H1 (cell line): ENCODE measurements at regions not wholly inside any gene's neighbourhood (a gene's known extent, or its start where the extent isn't known, plus 50 kb on each side); places are given as distances from the start of the nearest gene placed in this dataset.

Experiments
- CTCF ChIA-PET: fragments of 300-600 bp; sonication (Branson Sonifier 250); formaldehyde crosslinking; loops from one replicate; lab custom pipeline; 2021; ENCODE audit not compliant: partially characterized antibody; lab: Charles Lee
- POLR2A ChIA-PET: fragments of 300-600 bp; sonication (Branson Sonifier 250); formaldehyde crosslinking; loops from one replicate; lab custom pipeline; 2021; ENCODE audit warnings: inconsistent platforms; ENCODE audit not compliant: partially characterized antibody; lab: Charles Lee
- DNase-seq, 2 experiments: peaks; one replicate each; pipeline versions ENCODE4 v3.0.0 to v3.0.0-alpha.2; 2010 to 2022; ENCODE audit warnings: low spot score in 2 of 2, low read depth in 1 of 2, mixed read lengths in 1 of 2
- FAIRE-seq: peaks from 2 replicates; lab custom pipeline; 2011; peaks lifted over from hg19 to GRCh38; lab: Jason Lieb, UNC
- H2AFZ ChIP-seq: 2 replicates; pipeline ENCODE4 v1.8.1; 2012; ENCODE audit warnings: low read length, inconsistent platforms
- H2AK5ac ChIP-seq: 2 replicates; pipeline ENCODE4 v1.6.1; 2013; ENCODE audit warnings: low read depth, low read length
- H2BK120ac ChIP-seq: replicated peaks from 2 replicates; pipeline ENCODE3; 2013; ENCODE audit warnings: low read depth, low read length, inconsistent platforms
- H2BK12ac ChIP-seq: 2 replicates; pipeline ENCODE4 v1.6.1; 2013; ENCODE audit warnings: low read depth, low read length
- H2BK15ac ChIP-seq: 2 replicates; pipeline ENCODE4 v1.6.1; 2013; ENCODE audit warnings: low read length
- H2BK20ac ChIP-seq: 2 replicates; pipeline ENCODE4 v1.6.1; 2013; ENCODE audit warnings: low read length
- H2BK5ac ChIP-seq: 2 replicates; pipeline ENCODE4 v1.6.1; 2013; ENCODE audit warnings: low read depth, low read length
- H3K14ac ChIP-seq: 2 replicates; pipeline ENCODE4 v1.6.1; 2013; ENCODE audit warnings: inconsistent platforms; ENCODE audit not compliant: insufficient read length
- H3K18ac ChIP-seq: 2 replicates; pipeline ENCODE4 v1.6.1; 2013; ENCODE audit warnings: low read length; ENCODE audit errors: extremely low read depth
- H3K23ac ChIP-seq: 2 replicates; pipeline ENCODE4 v1.6.1; 2013; ENCODE audit warnings: inconsistent platforms; ENCODE audit not compliant: insufficient read length
- H3K23me2 ChIP-seq: 2 replicates; pipeline ENCODE4 v1.6.1; 2013; ENCODE audit warnings: low read depth, low read length
- H3K27ac ChIP-seq: 2 replicates; pipeline ENCODE4 v1.6.1; 2011; ENCODE audit warnings: low read depth, low read length, inconsistent platforms
- H3K27me3 ChIP-seq, 4 experiments: replicated peaks in 1 of 4; 1 replicate in 1 of 4; 2 replicates in 3 of 4; pipeline versions ENCODE4 v1.6.1 to v1.8.1; 2011 to 2013; ENCODE audit warnings: low read length in 3 of 4, mild to moderate bottlenecking in 3 of 4, inconsistent platforms in 2 of 4, mixed read lengths in 2 of 4, moderate library complexity in 1 of 4; ENCODE audit not compliant: control insufficient read depth in 3 of 4, insufficient read depth in 3 of 4; ENCODE audit errors: extremely low read depth in 1 of 4
- H3K36me3 ChIP-seq, 4 experiments: 2 replicates each; pipeline versions ENCODE4 v1.6.1 to v1.8.1; 2011 to 2013; ENCODE audit warnings: mild to moderate bottlenecking in 4 of 4, low read length in 3 of 4, moderate library complexity in 2 of 4, control low read depth in 1 of 4, inconsistent platforms in 1 of 4; ENCODE audit not compliant: insufficient read depth in 4 of 4, control insufficient read depth in 2 of 4
- H3K4ac ChIP-seq: replicated peaks from 2 replicates; pipeline ENCODE3; 2013; ENCODE audit warnings: low read length, low read depth, mixed read lengths, inconsistent platforms; ENCODE audit not compliant: insufficient read length
- H3K4me1 ChIP-seq, 4 experiments: replicated peaks in 1 of 4; 1 replicate in 1 of 4; 2 replicates in 3 of 4; pipeline versions ENCODE4 v1.6.1 to v1.8.1; 2011 to 2013; ENCODE audit warnings: low read length in 3 of 4, inconsistent platforms in 2 of 4, mixed read lengths in 1 of 4; ENCODE audit not compliant: insufficient read depth in 4 of 4, control insufficient read depth in 3 of 4
- H3K4me2 ChIP-seq, 2 experiments: 2 replicates each; pipeline versions ENCODE4 v1.6.1 to v1.8.1; 2011 to 2013; ENCODE audit warnings: low read depth in 2 of 2, low read length in 2 of 2, control low read depth in 1 of 2, inconsistent platforms in 1 of 2, mild to moderate bottlenecking in 1 of 2; ENCODE audit not compliant: insufficient read depth in 1 of 2
- H3K4me3 ChIP-seq, 4 experiments: fragments of 200-600, 300-600 bp in 1 of 4; sonication (generic), shearing (Covaris generic), sonication (Bioruptor Twin) in 1 of 4; 2 replicates each; pipeline versions ENCODE4 v1.5.1 to v1.8.1; 2011 to 2016; ENCODE audit warnings: low read length in 4 of 4, low read depth in 3 of 4, control low read depth in 2 of 4, inconsistent platforms in 2 of 4, mild to moderate bottlenecking in 2 of 4, mixed read lengths in 1 of 4, moderate library complexity in 1 of 4; ENCODE audit not compliant: insufficient read depth in 2 of 4; ENCODE audit errors: extremely low read depth in 1 of 4
- H3K56ac ChIP-seq: replicated peaks from 2 replicates; pipeline ENCODE3; 2013; ENCODE audit warnings: low read depth, mild to moderate bottlenecking, mixed read lengths, low read length, inconsistent platforms; ENCODE audit not compliant: insufficient read length
- H3K79me1 ChIP-seq: 2 replicates; pipeline ENCODE4 v1.6.1; 2013; ENCODE audit warnings: low read depth, low read length, control low read depth
- H3K79me2 ChIP-seq, 2 experiments: 2 replicates each; pipeline versions ENCODE4 v1.6.1 to v1.8.1; 2012 to 2013; ENCODE audit warnings: low read length in 2 of 2, mild to moderate bottlenecking in 2 of 2, inconsistent platforms in 1 of 2; ENCODE audit not compliant: insufficient read depth in 2 of 2, control insufficient read depth in 1 of 2
- H3K9ac ChIP-seq, 4 experiments: replicated peaks in 1 of 4; 1 replicate in 1 of 4; 2 replicates in 3 of 4; pipeline versions ENCODE4 v1.6.1 to v1.8.1; 2011 to 2013; ENCODE audit warnings: low read depth in 3 of 4, low read length in 3 of 4, control low read depth in 2 of 4, mild to moderate bottlenecking in 2 of 4, moderate library complexity in 2 of 4, inconsistent platforms in 1 of 4; ENCODE audit errors: extremely low read depth in 1 of 4
- H3K9me3 ChIP-seq, 2 experiments: 2 replicates each; pipeline versions ENCODE4 v1.6.1 to v1.8.1; 2012 to 2013; ENCODE audit warnings: mild to moderate bottlenecking in 2 of 2, moderate library complexity in 2 of 2, control low read depth in 1 of 2, inconsistent platforms in 1 of 2, low read depth in 1 of 2, low read length in 1 of 2, mixed read lengths in 1 of 2; ENCODE audit not compliant: insufficient read depth in 2 of 2
- H4K20me1 ChIP-seq, 2 experiments: replicated peaks in 1 of 2; 2 replicates each; pipeline versions ENCODE3 to v1.8.1; 2011 to 2013; ENCODE audit warnings: inconsistent platforms in 2 of 2, low read length in 2 of 2, mild to moderate bottlenecking in 1 of 2; ENCODE audit not compliant: insufficient read depth in 2 of 2, control insufficient read depth in 1 of 2
- H4K5ac ChIP-seq: 2 replicates; pipeline ENCODE4 v1.6.1; 2013; ENCODE audit warnings: low read length, low read depth, mixed read lengths, inconsistent platforms; ENCODE audit not compliant: insufficient read length
- H4K8ac ChIP-seq: 2 replicates; pipeline ENCODE4 v1.8.0; 2013; ENCODE audit warnings: mild to moderate bottlenecking, moderate library complexity, low read length, inconsistent platforms; ENCODE audit not compliant: insufficient read depth; ENCODE audit errors: extremely low read depth
- H4K91ac ChIP-seq: replicated peaks from 2 replicates; pipeline ENCODE3; 2013; ENCODE audit warnings: low read length, mixed read lengths, inconsistent platforms; ENCODE audit not compliant: insufficient read length
- ASH2L ChIP-seq: fragments of 200-600, 300-600 bp; sonication (generic); IDR thresholded peaks from one replicate; pipeline ENCODE4 v1.7.1; 2017; ENCODE audit warnings: low read length
- BACH1 ChIP-seq: IDR thresholded peaks from 2 replicates; pipeline ENCODE4 v1.6.1; 2012; ENCODE audit warnings: low read length, improper control_type of control experiment
- CBX8 ChIP-seq: fragments of 300-800, 300-1000 bp; sonication (generic); IDR thresholded peaks from 2 replicates; pipeline ENCODE4 v1.7.1; 2016; ENCODE audit warnings: low read depth, low read length, borderline replicate concordance
- CHD2 ChIP-seq: IDR thresholded peaks from 2 replicates; pipeline ENCODE4 v1.6.1; 2012; ENCODE audit warnings: low read length, improper control_type of control experiment
- EGR1 ChIP-seq: IDR thresholded peaks from 2 replicates; pipeline ENCODE4 v1.6.1; 2011; ENCODE audit warnings: low read depth, low read length, borderline replicate concordance
- FOSL1 ChIP-seq: IDR thresholded peaks from 2 replicates; pipeline ENCODE4 v1.6.1; 2011; ENCODE audit warnings: mild to moderate bottlenecking, low read depth, low read length, moderate library complexity; ENCODE audit not compliant: insufficient read depth
- KDM5A ChIP-seq: fragments of 200-600 bp; IDR thresholded peaks from 2 replicates; pipeline ENCODE4 v1.7.1; 2012; ENCODE audit warnings: mild to moderate bottlenecking, low read length, inconsistent platforms, mixed read lengths
- NANOG ChIP-seq: IDR thresholded peaks from 2 replicates; pipeline ENCODE4 v1.6.1; 2011; ENCODE audit warnings: low read length, low read depth, mild to moderate bottlenecking, inconsistent platforms; ENCODE audit not compliant: insufficient read depth, poor library complexity, severe bottlenecking
- NRF1 ChIP-seq: IDR thresholded peaks from 2 replicates; pipeline ENCODE4 v1.6.1; 2011; ENCODE audit warnings: mild to moderate bottlenecking, low read depth, low read length, improper control_type of control experiment
- RFX5 ChIP-seq: IDR thresholded peaks from 2 replicates; pipeline ENCODE4 v1.6.1; 2011; ENCODE audit warnings: low read depth, low read length, improper control_type of control experiment, borderline replicate concordance
- RXRA ChIP-seq: IDR thresholded peaks from 2 replicates; pipeline ENCODE4 v1.6.1; 2011; ENCODE audit warnings: low read depth, mild to moderate bottlenecking, low read length, moderate library complexity; ENCODE audit not compliant: insufficient read depth
- SIN3A ChIP-seq, 2 experiments: IDR thresholded peaks in 1 of 2; conservative IDR thresholded peaks in 1 of 2; 2 replicates each; pipeline ENCODE4 v1.6.1; 2011 to 2012; ENCODE audit warnings: low read length in 2 of 2, improper control_type of control experiment in 1 of 2, low read depth in 1 of 2, mild to moderate bottlenecking in 1 of 2
- SIRT6 ChIP-seq: IDR thresholded peaks from one replicate; pipeline ENCODE4 v1.7.1; 2012; ENCODE audit warnings: low read length, inconsistent platforms
- ZNF274 ChIP-seq: IDR thresholded peaks from 2 replicates; pipeline ENCODE4 v1.7.0; 2012; ENCODE audit warnings: low read length, borderline replicate concordance; ENCODE audit errors: extremely low read depth
- WGBS, 2 experiments: shearing (Covaris generic) in 1 of 2; methylation state at CpG; one replicate each; pipeline versions ENCODE4 v1.1.6 to v1.1.7; 2013 to 2015; ENCODE audit warnings: low lambda C conversion rate in 2 of 2, mixed read lengths in 2 of 2, inconsistent platforms in 1 of 2, low coverage in 1 of 2, missing lambda C conversion rate in 1 of 2; ENCODE audit not compliant: insufficient replicate concordance in 2 of 2, insufficient coverage in 1 of 2, insufficient read length in 1 of 2; ENCODE audit errors: extremely low coverage in 1 of 2, missing lambda C conversion rate in 1 of 2; 5-methylcytosine and 5-hydroxymethylcytosine counted together
- TF ChIP-seq, protein P1 (sequence below): IDR thresholded peaks from 2 replicates; pipeline ENCODE4 v1.6.1; 2012; ENCODE audit warnings: inconsistent platforms

GRCh38 chr11:114883472-114883871 lies 205.1 kb downstream of the NXPE2 start:
- H3K36me3 ChIP-seq = no peaks in the 10 kb centered on the region
- H3K14ac ChIP-seq = no peak overlapping the region
- no peak overlapping the region for H2BK15ac ChIP-seq
- H2AK5ac ChIP-seq = no peak overlapping the region
- no peak overlapping the region for H3K4me3 ChIP-seq
- H2BK12ac ChIP-seq = no peak overlapping the region
- H3K79me1 ChIP-seq = no peaks in the 10 kb centered on the region
- H3K23me2 ChIP-seq = no peaks in the 10 kb centered on the region
- no peak overlapping the region for H4K91ac ChIP-seq
- 90% methylated on average over 3 of the region's 3 CpGs; no CpG with 5 or more reads in 1 of the 2 experiments for WGBS, 2 experiments
- H3K9ac ChIP-seq = no peak overlapping the region
- H2BK20ac ChIP-seq = no peak overlapping the region
- no peak overlapping the region for H2AFZ ChIP-seq
- H3K4ac ChIP-seq = no peak overlapping the region
- DNase-seq = no peak
- no peak overlapping the region for H4K5ac ChIP-seq
- H3K23ac ChIP-seq = no peak overlapping the region
- no peak overlapping the region for H3K4me2 ChIP-seq
- no peak overlapping the region for H4K8ac ChIP-seq
- no peak for FAIRE-seq
- CTCF ChIA-PET = interaction anchor here (1.4 to 5.0 kb wide), 3 partner anchors 9 to 109 kb away, joined by 3 to 40 read pairs (median 4); no protein-coding TSS in a partner anchor
- H4K20me1 ChIP-seq = no peaks in the 10 kb centered on the region
- H3K27ac ChIP-seq = no peak overlapping the region
- POLR2A ChIA-PET = no interaction called here
- no peaks in the 10 kb centered on the region for H3K9me3 ChIP-seq
- no peak overlapping the region for H2BK5ac ChIP-seq
- H3K56ac ChIP-seq = no peak overlapping the region
- no peaks in the 10 kb centered on the region for H3K4me1 ChIP-seq
- H2BK120ac ChIP-seq = no peak overlapping the region
- H3K18ac ChIP-seq = no peak overlapping the region
- H3K27me3 ChIP-seq = no peaks in the 10 kb centered on the region
- H3K79me2 ChIP-seq = no peaks in the 10 kb centered on the region
- no peak for TF ChIP-seq NANOG
- TF ChIP-seq, protein P1, sequence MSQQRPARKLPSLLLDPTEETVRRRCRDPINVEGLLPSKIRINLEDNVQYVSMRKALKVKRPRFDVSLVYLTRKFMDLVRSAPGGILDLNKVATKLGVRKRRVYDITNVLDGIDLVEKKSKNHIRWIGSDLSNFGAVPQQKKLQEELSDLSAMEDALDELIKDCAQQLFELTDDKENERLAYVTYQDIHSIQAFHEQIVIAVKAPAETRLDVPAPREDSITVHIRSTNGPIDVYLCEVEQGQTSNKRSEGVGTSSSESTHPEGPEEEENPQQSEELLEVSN = no peak
- TF ChIP-seq RFX5 = no peak
- no peak for TF ChIP-seq SIN3A (conservative IDR thresholded peaks at IDR 0.05 in 1 of 2, IDR thresholded peaks at IDR 0.05 in 1 of 2; ENCODE audit: low read depth in 1 of 2, low read length in 2 of 2)
- TF ChIP-seq KDM5A = no peak
- no peak for TF ChIP-seq CHD2
- TF ChIP-seq BACH1 = no peak
- TF ChIP-seq CBX8 = no peak
- no peak for TF ChIP-seq NRF1
- TF ChIP-seq SIRT6 = no peak
- TF ChIP-seq ZNF274 = no peak
- TF ChIP-seq FOSL1 = no peak
- no peak for TF ChIP-seq EGR1
- no peak for TF ChIP-seq ASH2L
- no peak for TF ChIP-seq RXRA
